ENCODE measurements at regions not wholly inside any gene's neighbourhood (a gene's known extent, or its start where the extent isn't known, plus 50 kb on each side); places are given as distances from the start of the nearest gene placed in this dataset.

GRCh38 chr2:137823196-137823595 is 141.1 kb upstream of the HNMT start:
- DNase-seq (ENCODE audit: low spot score) (no peak), FAIRE-seq (no peak)

DNA sequence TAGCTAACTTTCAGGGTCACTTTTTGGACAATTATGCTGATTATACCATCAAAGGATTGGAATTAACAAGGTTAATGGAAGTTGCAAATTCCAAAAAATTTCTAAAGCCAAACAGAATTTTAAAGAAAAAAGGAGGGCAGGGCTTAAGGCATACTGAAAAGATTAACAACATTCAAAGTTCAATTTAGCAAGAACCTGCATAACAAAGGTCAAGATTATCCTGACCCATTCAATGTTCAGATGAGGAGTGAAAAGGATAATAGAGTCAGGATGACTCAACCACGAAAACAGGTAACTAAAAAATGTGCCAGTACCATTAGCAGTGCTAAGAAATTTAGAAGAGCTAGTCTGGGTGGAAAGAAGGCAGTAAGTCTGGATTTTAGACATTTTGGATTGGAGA is 139.8 kb upstream of the HNMT start:
- no peak for DNase-seq (ENCODE audit: low spot score)
- no peak for FAIRE-seq

DNA sequence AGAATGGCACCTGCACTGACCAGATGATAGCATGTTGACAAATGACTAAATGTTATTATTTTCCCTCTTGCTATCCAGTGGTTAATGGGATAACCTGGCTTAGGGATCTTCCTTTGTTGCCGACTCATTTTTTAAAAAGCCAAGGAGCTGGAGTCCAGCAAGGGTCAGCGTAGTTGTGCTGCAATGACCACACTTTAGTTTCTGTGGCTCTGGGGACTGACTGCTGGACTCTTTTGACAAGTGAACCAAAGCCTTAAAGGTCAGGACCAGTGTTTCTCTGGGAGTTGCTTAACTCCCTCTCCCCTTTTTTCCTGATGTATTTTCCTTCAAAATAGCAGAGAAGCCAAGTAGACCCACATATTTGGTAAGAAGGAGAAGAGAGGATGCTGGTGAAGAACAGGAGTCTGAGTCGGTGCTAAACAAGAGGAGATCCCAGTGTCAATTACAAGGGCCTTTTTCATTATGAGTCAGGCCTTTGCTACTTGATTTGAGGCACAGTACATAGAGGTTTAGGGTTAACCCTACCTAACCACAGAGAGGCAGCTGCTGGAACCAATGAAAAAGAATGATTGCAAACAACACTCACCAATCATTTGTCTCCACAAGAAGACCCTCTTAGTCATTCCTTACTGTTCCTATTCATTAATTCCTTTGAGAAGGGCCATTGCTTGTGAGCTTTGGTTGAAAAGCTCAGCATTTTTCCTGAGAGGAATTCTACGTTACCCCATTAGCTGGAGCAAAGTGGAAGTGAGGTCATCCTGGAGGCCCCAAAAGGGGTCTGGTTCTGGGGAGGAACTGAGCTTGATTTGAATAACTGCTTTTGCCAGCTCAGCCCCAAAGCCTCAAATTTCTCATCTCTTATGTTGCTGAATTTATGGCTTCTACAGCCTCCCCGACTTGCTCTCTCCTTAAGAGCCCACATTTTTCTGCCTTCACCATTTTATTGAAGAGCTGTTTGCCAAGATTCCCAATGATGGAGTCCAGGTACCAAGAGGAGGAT is 137.6 kb upstream of the HNMT start:
- FAIRE-seq: no peak
- no peak for DNase-seq (ENCODE audit: low spot score)

DNA sequence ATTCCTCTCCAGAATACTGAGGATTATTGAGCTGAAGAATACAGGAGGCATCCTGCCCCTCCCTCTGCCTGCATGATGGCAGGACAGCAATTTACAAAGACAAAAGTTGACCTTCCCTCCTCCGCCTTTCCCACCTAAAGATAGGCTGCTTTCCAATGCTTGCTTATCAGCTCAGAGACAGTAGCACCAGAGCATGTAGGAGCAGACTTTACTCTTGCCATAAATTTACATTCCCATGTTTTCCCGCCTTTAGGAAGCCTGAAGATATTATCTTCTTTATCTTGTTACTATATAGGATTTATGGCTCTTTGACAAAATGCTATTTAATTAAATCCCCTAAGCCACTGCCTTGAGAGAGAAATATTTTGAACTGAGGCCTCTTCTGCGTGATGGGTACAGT is 135.6 kb upstream of the HNMT start:
- FAIRE-seq (no peak), DNase-seq (ENCODE audit: low spot score) (no peak)

GRCh38 chr2:137829251-137829650 is 135.0 kb upstream of the HNMT start:
- FAIRE-seq: no peak
- no peak for DNase-seq (ENCODE audit: low spot score)

DNA sequence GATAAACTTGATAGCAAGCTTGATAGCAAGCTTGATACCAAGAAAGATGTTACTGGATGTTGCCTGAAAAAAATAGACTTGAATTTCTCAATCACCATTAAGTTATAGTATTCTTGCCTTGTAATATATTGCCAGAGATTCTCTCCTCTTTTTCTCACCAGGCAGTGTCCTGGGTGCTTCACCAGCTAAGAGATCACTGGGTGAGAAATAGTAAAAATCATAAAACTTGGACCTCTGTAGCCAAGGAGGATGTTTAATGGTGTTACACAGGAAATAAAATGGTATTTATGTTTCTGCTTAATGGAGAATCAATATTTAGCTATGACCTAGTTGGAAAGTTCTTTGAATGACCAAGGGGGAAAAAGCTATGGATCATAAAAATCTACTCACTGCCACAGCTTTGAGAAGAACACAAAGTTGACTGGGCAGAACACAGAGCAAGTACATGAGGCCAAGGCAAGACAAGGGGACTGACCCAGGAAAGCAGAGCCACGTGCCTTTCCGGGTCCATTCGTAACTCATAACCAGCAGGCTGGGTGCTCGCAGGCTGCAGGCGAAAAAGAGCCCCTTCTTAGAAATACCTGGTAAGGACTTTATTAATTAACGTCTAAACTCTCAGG is 129.4 kb upstream of the HNMT start:
- FAIRE-seq (no peak), DNase-seq (ENCODE audit: low spot score) (no peak)

DNA sequence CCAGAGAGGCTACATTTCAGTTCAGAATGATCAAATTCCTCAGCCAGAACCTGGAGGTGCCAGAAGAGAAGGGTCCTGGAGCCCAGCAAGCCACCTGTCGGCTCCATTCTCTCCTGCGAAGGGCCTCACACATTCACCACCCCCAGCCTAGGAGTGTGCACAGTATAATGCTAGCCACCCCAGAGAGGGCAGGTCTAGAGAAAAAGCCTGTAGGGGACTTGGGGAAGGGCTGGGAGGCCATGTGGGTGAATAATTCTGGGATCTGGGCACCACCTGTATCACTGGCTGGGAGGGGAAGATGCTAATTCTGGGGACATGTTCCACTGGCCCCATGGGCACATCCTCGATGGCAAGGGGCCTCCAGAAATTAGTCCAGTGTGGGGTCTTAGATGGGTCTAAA is 127.6 kb upstream of the HNMT start:
- no peak for FAIRE-seq

DNA sequence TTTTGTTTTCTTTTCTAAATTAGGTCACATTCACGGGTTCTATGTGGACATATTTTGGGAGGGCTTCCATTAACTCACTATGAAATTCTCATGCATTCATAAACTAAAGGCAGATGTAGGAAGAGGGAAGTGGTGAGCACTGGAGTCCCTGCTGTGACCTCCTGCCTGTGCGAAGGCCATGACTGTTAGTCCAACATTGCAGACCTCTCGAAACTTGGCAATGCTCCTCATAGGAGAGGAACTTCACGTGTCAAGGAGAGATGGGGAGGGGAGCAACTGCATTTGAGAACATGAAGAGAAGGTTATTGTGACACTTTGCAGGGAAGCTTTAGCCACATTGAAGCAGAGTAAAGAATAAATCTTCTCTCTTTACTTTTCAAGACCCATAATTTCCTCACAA is 126.4 kb upstream of the HNMT start:
- no peak for FAIRE-seq
- DNase-seq (ENCODE audit: low spot score): no peak

More for the DNA sequence above, 127.6 kb upstream of the HNMT start:
- DNase-seq (ENCODE audit: low spot score): no peak

- DNase-seq (ENCODE audit: low spot score) (peak; percentile 34), FAIRE-seq (peak; percentile 72)
Measured at GRCh38 chr2:137838255-137839092, 125.8 kb upstream of the HNMT start.

DNA sequence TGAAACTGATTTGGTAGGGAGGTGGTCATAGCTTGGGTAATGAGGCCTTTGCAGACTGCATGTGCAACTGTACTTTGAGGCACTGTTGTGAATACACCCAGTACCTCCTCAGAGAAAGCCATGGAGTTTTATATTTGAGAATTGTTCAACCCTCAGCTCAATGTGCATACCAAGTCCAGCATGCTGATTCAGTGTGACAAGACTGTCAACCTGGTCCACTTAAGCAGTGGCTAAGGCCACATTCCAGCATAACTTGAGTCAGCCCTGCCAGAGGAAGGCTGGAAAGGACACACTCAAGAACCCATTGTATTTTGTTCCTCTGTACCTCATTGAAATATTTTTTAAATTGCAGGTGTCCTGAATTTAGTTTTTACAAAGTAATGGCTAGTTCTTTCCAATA is 121.8 kb upstream of the HNMT start:
- FAIRE-seq (no peak), DNase-seq (ENCODE audit: low spot score) (no peak)

DNA sequence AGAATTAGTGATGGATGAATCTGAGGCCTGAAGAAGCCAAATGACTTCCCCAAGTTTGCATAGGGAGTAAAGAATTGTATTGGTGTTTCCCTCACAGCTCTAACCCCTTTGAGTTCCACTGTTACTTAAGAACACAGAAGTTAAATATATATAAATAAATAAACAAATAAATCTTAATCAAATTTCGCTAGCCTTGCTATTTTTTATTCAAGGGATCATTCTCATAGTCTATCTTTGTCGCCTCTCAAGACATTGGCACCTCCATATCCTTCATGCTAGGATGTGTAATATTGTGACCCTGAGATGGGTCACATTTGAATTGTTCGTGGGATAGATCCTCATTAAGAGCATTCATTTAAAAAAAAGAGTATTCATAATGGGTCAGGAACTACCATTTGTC is 121.3 kb upstream of the HNMT start:
- no peak for DNase-seq (ENCODE audit: low spot score)
- no peak for FAIRE-seq

- DNase-seq (ENCODE audit: low spot score): no peak
- no peak for FAIRE-seq
Measured at GRCh38 chr2:137845422-137845821, 118.9 kb upstream of the HNMT start.

GRCh38 chr2:137846993-137847392 is 117.3 kb upstream of the HNMT start:
- FAIRE-seq (no peak), DNase-seq (ENCODE audit: low spot score) (no peak)

DNA sequence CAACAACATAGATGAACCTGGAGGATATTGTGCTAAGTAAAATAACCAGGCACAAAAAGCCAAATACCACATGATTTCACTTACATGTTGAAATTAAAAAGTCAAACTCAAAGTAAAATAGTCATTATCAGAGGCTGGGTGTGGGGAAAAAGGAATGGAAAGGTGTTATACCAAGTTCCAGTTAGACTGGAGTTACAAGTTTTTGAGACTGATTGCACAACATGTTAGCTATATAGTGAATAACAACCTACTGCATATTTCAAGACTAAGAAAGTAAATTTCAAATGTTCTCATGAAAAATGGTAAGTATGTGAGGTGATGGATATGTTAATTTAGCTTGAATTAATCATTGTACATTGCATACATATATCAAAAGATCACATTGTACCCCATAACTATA is 116.8 kb upstream of the HNMT start:
- FAIRE-seq (no peak), DNase-seq (ENCODE audit: low spot score) (no peak)

- DNase-seq (ENCODE audit: low spot score): no peak
- FAIRE-seq: no peak
Measured at GRCh38 chr2:137857881-137858280, 106.4 kb upstream of the HNMT start.

DNA sequence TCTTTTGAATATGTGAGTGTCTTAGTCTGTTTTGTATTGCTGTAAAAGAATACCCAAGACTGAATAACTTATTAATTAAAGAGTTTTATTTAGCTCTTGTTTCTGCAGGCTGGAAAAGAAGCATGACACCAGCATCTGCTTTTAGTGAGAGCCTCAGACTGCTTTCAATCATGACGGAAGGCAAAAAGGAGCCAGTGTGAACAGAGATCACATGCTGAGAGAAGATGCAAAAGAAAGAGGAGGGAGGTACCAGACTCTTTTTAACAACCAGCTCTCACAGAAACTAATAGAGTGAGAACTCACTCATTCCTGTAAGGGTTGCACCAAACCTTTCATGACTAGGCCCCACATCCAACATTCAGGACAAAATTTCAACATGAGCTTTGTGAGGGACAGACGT is 101.6 kb upstream of the HNMT start:
- FAIRE-seq: no peak
- no peak for DNase-seq (ENCODE audit: low spot score)

DNA sequence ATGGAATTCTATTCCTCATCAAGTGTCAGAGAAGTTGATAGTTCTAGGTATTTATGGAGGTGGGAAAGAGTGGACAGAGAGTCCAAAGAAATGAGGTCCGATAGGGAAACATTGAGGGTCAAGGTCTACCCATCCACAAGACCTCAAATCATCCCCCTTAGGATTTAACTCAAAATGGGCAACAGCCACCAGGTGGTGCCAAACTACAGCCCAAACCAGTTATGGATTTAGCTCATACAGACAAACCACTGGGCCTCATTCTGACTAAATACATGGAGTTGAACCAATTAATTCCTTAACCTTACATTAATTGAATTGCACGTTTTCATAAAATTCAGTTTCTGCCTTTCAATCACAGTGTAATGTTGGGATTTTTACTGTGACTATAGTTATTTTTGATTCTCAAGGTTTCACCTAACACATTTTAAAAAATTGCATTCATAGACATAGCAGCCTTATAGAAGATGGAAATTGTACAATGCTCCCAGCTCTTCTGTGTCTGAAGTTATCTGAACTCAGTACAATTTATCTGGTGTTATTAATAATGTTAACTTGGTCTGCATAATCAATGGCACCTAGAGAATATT is 98.2 kb upstream of the HNMT start:
- DNase-seq (ENCODE audit: low spot score): no peak
- no peak for FAIRE-seq

- FAIRE-seq (no peak), DNase-seq (ENCODE audit: low spot score) (no peak)
Measured at GRCh38 chr2:137870682-137871081, 93.6 kb upstream of the HNMT start.

DNA sequence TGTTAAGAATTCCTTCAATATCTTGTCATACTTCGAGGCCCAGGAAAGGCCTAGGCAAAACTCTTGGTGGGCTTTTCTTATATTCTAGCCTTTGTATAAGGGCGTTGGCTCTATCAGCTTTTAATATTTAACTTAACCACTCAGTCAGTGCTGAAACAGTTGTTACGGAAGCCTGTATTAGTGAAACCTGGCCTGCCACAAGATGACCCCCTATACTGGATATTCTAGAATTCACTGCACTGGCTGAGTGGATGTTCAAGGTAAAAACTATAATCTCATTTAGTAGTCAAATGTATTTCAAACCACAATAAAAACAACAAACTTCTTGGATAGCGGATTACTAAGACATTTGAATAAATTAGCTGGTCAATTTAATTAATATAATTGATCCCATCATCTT is 91.7 kb upstream of the HNMT start:
- FAIRE-seq (no peak), DNase-seq (ENCODE audit: low spot score) (no peak)

DNA sequence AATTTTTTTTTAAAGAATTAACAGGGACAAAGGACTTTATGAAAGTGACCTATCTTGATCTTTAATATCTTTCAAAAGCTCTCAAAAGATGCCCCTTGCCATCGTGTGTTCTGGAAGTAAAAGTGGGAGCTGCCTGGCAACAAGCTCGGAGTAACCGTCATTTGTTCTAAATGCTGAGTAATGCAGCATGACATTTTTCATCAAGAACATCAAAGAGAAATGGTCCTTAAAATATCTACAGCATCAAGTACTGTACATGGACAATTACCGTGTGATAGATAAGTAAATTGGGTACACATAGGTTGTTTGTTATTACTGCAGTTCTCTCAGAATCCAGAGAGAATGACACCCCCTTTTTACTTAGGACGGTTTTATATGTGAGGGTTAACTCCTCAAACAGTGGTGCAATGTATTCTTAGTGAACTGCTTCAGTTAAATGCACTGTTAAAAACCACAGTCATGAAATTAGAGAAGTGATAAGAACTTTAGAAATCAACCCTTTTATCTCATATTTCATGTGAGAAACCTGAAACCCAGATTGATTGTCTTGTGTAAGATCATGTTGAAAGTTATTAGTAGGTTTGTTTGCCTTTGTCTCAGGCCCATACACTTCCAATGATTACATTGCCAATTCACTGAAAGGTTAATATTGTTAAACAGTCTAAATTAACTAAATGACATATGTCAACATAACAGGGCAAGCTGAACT is 90.6 kb upstream of the HNMT start:
- DNase-seq (ENCODE audit: low spot score): no peak
- FAIRE-seq: no peak

GRCh38 chr2:137879121-137879520 is 85.2 kb upstream of the HNMT start:
- no peak for FAIRE-seq
- no peak for DNase-seq (ENCODE audit: low spot score)
